Ectodermal cell (in vitro differentiated cells): ENCODE measurements at regions not wholly inside any gene's neighbourhood (a gene's known extent, or its start where the extent isn't known, plus 50 kb on each side); places are given as distances from the start of the nearest gene placed in this dataset.

Source experiments
- H3K27ac ChIP-seq: 2 replicates; pipeline ENCODE4 v1.7.0; 2013; ENCODE audit warnings: mild to moderate bottlenecking, low read depth, low read length; ENCODE audit not compliant: insufficient read depth, poor library complexity, severe bottlenecking
- H3K27me3 ChIP-seq: 2 replicates; pipeline ENCODE4 v1.7.0; 2013; ENCODE audit warnings: mild to moderate bottlenecking, low read length; ENCODE audit not compliant: insufficient read depth, control insufficient read depth, poor library complexity, severe bottlenecking
- H3K36me3 ChIP-seq: one replicate; pipeline ENCODE4 v1.7.0; 2013; ENCODE audit warnings: low read length; ENCODE audit not compliant: control insufficient read depth, insufficient read depth
- H3K4me1 ChIP-seq: one replicate; pipeline ENCODE4 v1.7.0; 2013; ENCODE audit warnings: low read length; ENCODE audit not compliant: control insufficient read depth, insufficient read depth
- H3K4me3 ChIP-seq: 2 replicates; pipeline ENCODE4 v1.7.0; 2013; ENCODE audit warnings: low read depth, low read length, control low read depth; ENCODE audit not compliant: insufficient read depth
- H3K9me3 ChIP-seq: 2 replicates; pipeline ENCODE4 v1.7.0; 2013; ENCODE audit warnings: mild to moderate bottlenecking, low read length, moderate library complexity; ENCODE audit not compliant: control insufficient read depth
- WGBS, 2 experiments: methylation state at CpG; one replicate each; pipeline ENCODE4 v1.1.7; 2013; ENCODE audit warnings: missing lambda C conversion rate in 2 of 2; 5-methylcytosine and 5-hydroxymethylcytosine counted together

GRCh38 chr13:90751026-90751425 lies 596.5 kb upstream of the MIR17HG start:
- H3K36me3 ChIP-seq, result no peaks in the 10 kb centered on the region
- H3K9me3 ChIP-seq, result no peaks in the 10 kb centered on the region
- H3K4me1 ChIP-seq, result no peaks in the 10 kb centered on the region
- no peak overlapping the region for H3K27ac ChIP-seq
- WGBS, 2 experiments, result 89% methylated on average over 1 of the region's 1 CpG; no CpG with 5 or more reads in 1 of the 2 experiments
- no peak overlapping the region for H3K4me3 ChIP-seq
- no peaks in the 10 kb centered on the region for H3K27me3 ChIP-seq

- Histone ChIP-seq H3K27ac (no peak overlapping the region), H3K4me3 (no peak overlapping the region), H3K9me3 (no peaks in the 10 kb centered on the region), H3K27me3 (no peaks in the 10 kb centered on the region), H3K36me3 (no peaks in the 10 kb centered on the region), H3K4me1 (no peaks in the 10 kb centered on the region)
- WGBS, 2 experiments, result 100% methylated on average over 1 of the region's 1 CpG; no CpG with 5 or more reads in 1 of the 2 experiments
These were observed 595.4 kb upstream of the MIR17HG start for GRCh38 chr13:90752070-90752469.

GRCh38 chr13:90757127-90757680 lies 590.3 kb upstream of the MIR17HG start:
- H3K4me3 ChIP-seq, result no peak overlapping the region
- WGBS, 2 experiments, result 94 to 100% methylated on average over 2 of the region's 2 CpGs
- H3K4me1 ChIP-seq, result no peaks in the 10 kb centered on the region
- H3K27ac ChIP-seq, result no peak overlapping the region
- no peaks in the 10 kb centered on the region for H3K36me3 ChIP-seq
- H3K9me3 ChIP-seq, result no peaks in the 10 kb centered on the region
- H3K27me3 ChIP-seq, result no peaks in the 10 kb centered on the region

- Histone ChIP-seq H3K27ac (no peak overlapping the region), H3K36me3 (no peaks in the 10 kb centered on the region), H3K4me3 (no peak overlapping the region), H3K27me3 (no peaks in the 10 kb centered on the region), H3K9me3 (no peaks in the 10 kb centered on the region), H3K4me1 (no peaks in the 10 kb centered on the region)
- WGBS, 2 experiments, result 100% methylated on average over 1 of the region's 1 CpG
These were observed 586.8 kb upstream of the MIR17HG start for GRCh38 chr13:90760639-90761038.

GRCh38 chr13:90763476-90764150 lies 583.9 kb upstream of the MIR17HG start:
- Histone ChIP-seq H3K27me3 (no peaks in the 10 kb centered on the region), H3K27ac (no peak overlapping the region)

GRCh38 chr13:90766386-90766902 lies 581.0 kb upstream of the MIR17HG start:
- H3K4me3 ChIP-seq, result no peak overlapping the region
- WGBS, 2 experiments, result 91% methylated on average over 1 of the region's 1 CpG; no CpG with 5 or more reads in 1 of the 2 experiments

More at GRCh38 chr13:90763476-90764150, 583.9 kb upstream of the MIR17HG start:
- no peak overlapping the region for H3K4me3 ChIP-seq
- no peaks in the 10 kb centered on the region for H3K4me1 ChIP-seq
- H3K9me3 ChIP-seq, result no peaks in the 10 kb centered on the region
- no peaks in the 10 kb centered on the region for H3K36me3 ChIP-seq
- 96 to 97% methylated on average over 2 of the region's 2 CpGs for WGBS, 2 experiments

GRCh38 chr13:90768116-90768515 lies 579.4 kb upstream of the MIR17HG start:
- no peak overlapping the region for H3K27ac ChIP-seq
- H3K4me3 ChIP-seq, result no peak overlapping the region
- no peaks in the 10 kb centered on the region for H3K27me3 ChIP-seq
- 63 to 84% methylated on average over 1 to 2 of the region's 3 CpGs for WGBS, 2 experiments
- H3K9me3 ChIP-seq, result no peaks in the 10 kb centered on the region
- H3K36me3 ChIP-seq, result no peaks in the 10 kb centered on the region
- H3K4me1 ChIP-seq, result peaks cover 4% of the 10 kb centered on the region

More at GRCh38 chr13:90766386-90766902, 581.0 kb upstream of the MIR17HG start:
- Histone ChIP-seq H3K9me3 (no peaks in the 10 kb centered on the region), H3K36me3 (no peaks in the 10 kb centered on the region), H3K4me1 (peaks cover 4% of the 10 kb centered on the region), H3K27ac (no peak overlapping the region), H3K27me3 (no peaks in the 10 kb centered on the region)

- H3K4me1 ChIP-seq, result peaks cover 4% of the 10 kb centered on the region
- no peaks in the 10 kb centered on the region for H3K9me3 ChIP-seq
- H3K36me3 ChIP-seq, result no peaks in the 10 kb centered on the region
- H3K27me3 ChIP-seq, result no peaks in the 10 kb centered on the region
- no peak overlapping the region for H3K27ac ChIP-seq
- no peak overlapping the region for H3K4me3 ChIP-seq
- WGBS, 2 experiments, result 87 to 88% methylated on average over 3 of the region's 3 CpGs
These were observed 578.1 kb upstream of the MIR17HG start for GRCh38 chr13:90769387-90769786.

- Histone ChIP-seq H3K27me3 (no peaks in the 10 kb centered on the region), H3K4me1 (peaks cover 4% of the 10 kb centered on the region), H3K27ac (no peak overlapping the region), H3K9me3 (no peaks in the 10 kb centered on the region), H3K4me3 (no peak overlapping the region), H3K36me3 (no peaks in the 10 kb centered on the region)
- WGBS, 2 experiments, result 79% methylated on average over 2 of the region's 3 CpGs; no CpG with 5 or more reads in 1 of the 2 experiments
These were observed 577.2 kb upstream of the MIR17HG start for GRCh38 chr13:90770334-90770733.

GRCh38 chr13:90773681-90774080 lies 573.8 kb upstream of the MIR17HG start:
- Histone ChIP-seq H3K27ac (no peak overlapping the region), H3K4me3 (no peak overlapping the region), H3K27me3 (no peaks in the 10 kb centered on the region), H3K9me3 (no peaks in the 10 kb centered on the region), H3K4me1 (peaks cover 4% of the 10 kb centered on the region), H3K36me3 (no peaks in the 10 kb centered on the region)
